Astrocyte (in vitro differentiated cells and primary cell): ENCODE measurements at regions not wholly inside any gene's neighbourhood (a gene's known extent, or its start where the extent isn't known, plus 50 kb on each side); places are given as distances from the start of the nearest gene placed in this dataset.

Experiments used
- EZH2 ChIP-seq: IDR thresholded peaks from 2 replicates; pipeline ENCODE4 v1.6.1; 2012; ENCODE audit warnings: mild to moderate bottlenecking, low read length, inconsistent platforms; ENCODE audit not compliant: insufficient read depth
- TF ChIP-seq, protein P1 (sequence below): IDR thresholded peaks from 2 replicates; pipeline ENCODE4 v1.5.1; 2011; ENCODE audit warnings: low read depth, mild to moderate bottlenecking, inconsistent platforms, low read length, moderate library complexity; ENCODE audit not compliant: insufficient read depth

DNA sequence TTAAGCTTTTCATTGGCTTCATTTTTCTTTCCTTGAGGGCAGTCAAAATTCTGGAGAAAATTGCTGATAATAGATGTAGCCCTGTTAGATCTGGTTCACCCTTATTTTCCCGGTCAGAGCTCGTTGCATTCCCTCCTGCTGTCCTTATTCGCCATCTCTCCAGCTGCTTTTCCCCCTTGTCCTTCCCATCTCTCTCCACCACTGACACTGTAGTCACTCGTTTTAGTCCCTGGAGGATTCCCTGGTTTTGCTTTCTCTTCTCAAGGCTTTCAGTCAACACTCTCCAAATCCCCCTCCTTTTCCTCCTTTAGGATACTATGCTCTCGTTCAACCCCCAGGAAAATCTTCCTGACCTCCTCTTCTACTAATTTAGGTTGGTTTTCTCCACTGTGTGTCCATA lies 83.1 kb downstream of the C21orf91 start:
- no peak for TF ChIP-seq EZH2
- TF ChIP-seq, protein P1, sequence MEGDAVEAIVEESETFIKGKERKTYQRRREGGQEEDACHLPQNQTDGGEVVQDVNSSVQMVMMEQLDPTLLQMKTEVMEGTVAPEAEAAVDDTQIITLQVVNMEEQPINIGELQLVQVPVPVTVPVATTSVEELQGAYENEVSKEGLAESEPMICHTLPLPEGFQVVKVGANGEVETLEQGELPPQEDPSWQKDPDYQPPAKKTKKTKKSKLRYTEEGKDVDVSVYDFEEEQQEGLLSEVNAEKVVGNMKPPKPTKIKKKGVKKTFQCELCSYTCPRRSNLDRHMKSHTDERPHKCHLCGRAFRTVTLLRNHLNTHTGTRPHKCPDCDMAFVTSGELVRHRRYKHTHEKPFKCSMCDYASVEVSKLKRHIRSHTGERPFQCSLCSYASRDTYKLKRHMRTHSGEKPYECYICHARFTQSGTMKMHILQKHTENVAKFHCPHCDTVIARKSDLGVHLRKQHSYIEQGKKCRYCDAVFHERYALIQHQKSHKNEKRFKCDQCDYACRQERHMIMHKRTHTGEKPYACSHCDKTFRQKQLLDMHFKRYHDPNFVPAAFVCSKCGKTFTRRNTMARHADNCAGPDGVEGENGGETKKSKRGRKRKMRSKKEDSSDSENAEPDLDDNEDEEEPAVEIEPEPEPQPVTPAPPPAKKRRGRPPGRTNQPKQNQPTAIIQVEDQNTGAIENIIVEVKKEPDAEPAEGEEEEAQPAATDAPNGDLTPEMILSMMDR = no peak
